ENCODE measurements at regions not wholly inside any gene's neighbourhood (a gene's known extent, or its start where the extent isn't known, plus 50 kb on each side); places are given as distances from the start of the nearest gene placed in this dataset.

GRCh38 chr14:105836730-105837129 lies 310.3 kb downstream of the TMEM121 start:
- TF ChIP-seq POLR2A (IDR thresholded peaks at IDR 0.05) (no peak), CTCF (IDR thresholded peaks at IDR 0.05) (no peak)
